A673 (cell line): ENCODE measurements at regions not wholly inside any gene's neighbourhood (a gene's known extent, or its start where the extent isn't known, plus 50 kb on each side); places are given as distances from the start of the nearest gene placed in this dataset.

Source experiments
- BruUV-seq: library from RNA; stranded (reverse); fragments of 400-500 nt; replicated peaks from 2 replicates; lab custom pipeline; 2021; lab: Mats Ljungman, UMichigan
- CTCF ChIA-PET: fragments of 300-600 bp; sonication (Branson Sonifier 250); formaldehyde crosslinking; loops from one replicate; lab custom pipeline; 2022; ENCODE audit warnings: antibody characterized with exemption; lab: Charles Lee
- POLR2A ChIA-PET: fragments of 300-600 bp; sonication (Branson Sonifier 250); formaldehyde crosslinking; loops from one replicate; lab custom pipeline; 2022; ENCODE audit warnings: antibody characterized with exemption; ENCODE audit not compliant: low non-redundant PET; lab: Charles Lee
- DNase-seq: peaks from one replicate; pipeline ENCODE4 v3.0.0-alpha.2; 2015; ENCODE audit warnings: low spot score
- H3K27ac ChIP-seq: fragments of 200-600 bp; sonication (generic); 2 replicates; pipeline ENCODE4 v1.5.1; 2016; ENCODE audit warnings: mixed run types, low read depth, mild to moderate bottlenecking, mixed read lengths, antibody characterized with exemption, low read length; ENCODE audit not compliant: poor library complexity, severe bottlenecking
- H3K27me3 ChIP-seq: fragments of 200-600 bp; sonication (generic); replicated peaks from 2 replicates; pipeline ENCODE4 v1.6.1; 2017; ENCODE audit warnings: mixed run types, low read depth, mild to moderate bottlenecking, mixed read lengths, antibody characterized with exemption, low read length; ENCODE audit not compliant: insufficient read depth, poor library complexity
- H3K36me3 ChIP-seq: fragments of 200-600 bp; sonication (generic); 2 replicates; pipeline ENCODE4 v1.6.1; 2016; ENCODE audit warnings: mixed run types, mild to moderate bottlenecking, mixed read lengths, antibody characterized with exemption, low read length; ENCODE audit not compliant: insufficient read depth, poor library complexity, severe bottlenecking
- H3K4me1 ChIP-seq: fragments of 200-600 bp; sonication (generic); 2 replicates; pipeline ENCODE4 v1.6.1; 2017; ENCODE audit warnings: mixed run types, mild to moderate bottlenecking, mixed read lengths, antibody characterized with exemption, low read length; ENCODE audit not compliant: insufficient read depth, poor library complexity, severe bottlenecking
- H3K4me3 ChIP-seq: fragments of 200-600 bp; sonication (generic); 2 replicates; pipeline ENCODE4 v1.5.1; 2016; ENCODE audit warnings: low read depth, mixed run types, mild to moderate bottlenecking, mixed read lengths, low read length; ENCODE audit not compliant: poor library complexity, severe bottlenecking
- H3K9me3 ChIP-seq: fragments of 200-600 bp; sonication (generic); 2 replicates; pipeline ENCODE4 v1.6.1; 2016; ENCODE audit warnings: mixed run types, low read depth, mild to moderate bottlenecking, mixed read lengths, antibody characterized with exemption, low read length; ENCODE audit not compliant: poor library complexity, severe bottlenecking
- EZH2 ChIP-seq: fragments of 200-600 bp; sonication (generic); IDR thresholded peaks from 2 replicates; pipeline ENCODE4 v1.6.1; 2017; ENCODE audit warnings: borderline replicate concordance, low read depth, mild to moderate bottlenecking, mixed read lengths, antibody characterized with exemption, low read length; ENCODE audit not compliant: poor library complexity, severe bottlenecking
- intact Hi-C: fragments of 100-400 bp; cut with micrococcal nuclease; formaldehyde crosslinking; loops from one replicate; pipeline ENCODE4 v1.10.0; 2022; ENCODE audit not compliant: unreplicated experiment
- TF ChIP-seq, protein P1 (sequence below): fragments of 300-800, 200-600 bp; sonication (generic); conservative IDR thresholded peaks from 2 replicates; pipeline ENCODE4 v1.5.1; 2017; ENCODE audit warnings: low read depth, mild to moderate bottlenecking, antibody characterized with exemption, low read length, moderate library complexity, mixed read lengths

DNA sequence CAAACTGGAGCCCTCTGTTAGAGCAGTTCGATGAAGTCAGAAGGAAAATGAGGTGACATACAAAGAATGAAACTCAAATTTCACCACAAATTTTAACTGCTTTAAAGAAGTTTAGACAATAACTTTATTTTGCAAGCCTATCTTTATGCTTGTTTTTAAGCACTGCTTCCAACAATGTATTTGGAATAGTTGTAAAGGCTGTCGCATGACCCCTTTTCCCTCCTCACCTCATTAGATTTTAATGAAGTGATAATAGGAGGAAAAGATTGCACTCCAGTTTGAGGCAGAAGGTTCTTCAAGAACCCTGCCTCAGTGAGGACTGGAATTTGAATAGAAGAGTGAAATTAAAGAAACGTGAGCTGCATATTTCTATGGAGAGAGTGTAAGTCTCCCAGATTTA is 386.1 kb upstream of the NR3C2 start:
- peaks cover 5% of the 10 kb centered on the region for H3K4me1 ChIP-seq
- H3K27ac ChIP-seq: no peak overlapping the region
- CTCF ChIA-PET: no interaction called here
- TF ChIP-seq, protein P1, sequence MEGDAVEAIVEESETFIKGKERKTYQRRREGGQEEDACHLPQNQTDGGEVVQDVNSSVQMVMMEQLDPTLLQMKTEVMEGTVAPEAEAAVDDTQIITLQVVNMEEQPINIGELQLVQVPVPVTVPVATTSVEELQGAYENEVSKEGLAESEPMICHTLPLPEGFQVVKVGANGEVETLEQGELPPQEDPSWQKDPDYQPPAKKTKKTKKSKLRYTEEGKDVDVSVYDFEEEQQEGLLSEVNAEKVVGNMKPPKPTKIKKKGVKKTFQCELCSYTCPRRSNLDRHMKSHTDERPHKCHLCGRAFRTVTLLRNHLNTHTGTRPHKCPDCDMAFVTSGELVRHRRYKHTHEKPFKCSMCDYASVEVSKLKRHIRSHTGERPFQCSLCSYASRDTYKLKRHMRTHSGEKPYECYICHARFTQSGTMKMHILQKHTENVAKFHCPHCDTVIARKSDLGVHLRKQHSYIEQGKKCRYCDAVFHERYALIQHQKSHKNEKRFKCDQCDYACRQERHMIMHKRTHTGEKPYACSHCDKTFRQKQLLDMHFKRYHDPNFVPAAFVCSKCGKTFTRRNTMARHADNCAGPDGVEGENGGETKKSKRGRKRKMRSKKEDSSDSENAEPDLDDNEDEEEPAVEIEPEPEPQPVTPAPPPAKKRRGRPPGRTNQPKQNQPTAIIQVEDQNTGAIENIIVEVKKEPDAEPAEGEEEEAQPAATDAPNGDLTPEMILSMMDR: no peak
- no peak for TF ChIP-seq EZH2
- no peak overlapping the region for H3K4me3 ChIP-seq
- intact Hi-C loops: no loop called here
- no TSS peak for BruUV-seq
- H3K9me3 ChIP-seq: no peaks in the 10 kb centered on the region
- no peaks in the 10 kb centered on the region for H3K36me3 ChIP-seq
- POLR2A ChIA-PET: no interaction called here
- DNase-seq: no peak
- no peaks in the 10 kb centered on the region for H3K27me3 ChIP-seq

DNA sequence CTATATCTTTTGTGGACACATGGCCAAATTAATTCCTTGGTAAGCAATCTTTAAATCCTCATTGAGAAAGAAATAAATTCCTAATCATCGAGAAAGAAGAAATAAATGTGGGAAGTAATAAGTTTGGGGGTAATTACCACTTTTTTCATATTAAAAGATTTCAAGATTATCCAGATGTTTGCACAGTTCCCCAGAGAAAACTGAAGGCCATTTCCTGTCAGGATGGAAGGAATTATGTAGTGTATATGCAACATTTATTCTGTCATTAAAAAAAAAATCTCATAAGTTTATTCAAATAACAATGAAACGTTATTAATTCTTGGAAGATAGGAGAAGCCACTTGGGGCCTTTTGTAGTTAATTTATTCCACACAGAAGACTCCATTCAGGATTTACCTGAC is 385.6 kb upstream of the NR3C2 start:
- no peaks in the 10 kb centered on the region for H3K9me3 ChIP-seq
- intact Hi-C loops: no loop called here
- H3K4me3 ChIP-seq: no peak overlapping the region
- H3K27ac ChIP-seq: no peak overlapping the region
- no TSS peak for BruUV-seq
- TF ChIP-seq EZH2: no peak
- TF ChIP-seq, protein P1: no peak
- H3K4me1 ChIP-seq: peaks cover 5% of the 10 kb centered on the region
- ChIA-PET CTCF (no interaction called here), POLR2A (no interaction called here)
- peak; percentile 4 for DNase-seq
- H3K36me3 ChIP-seq: no peaks in the 10 kb centered on the region
- H3K27me3 ChIP-seq: no peaks in the 10 kb centered on the region

DNA sequence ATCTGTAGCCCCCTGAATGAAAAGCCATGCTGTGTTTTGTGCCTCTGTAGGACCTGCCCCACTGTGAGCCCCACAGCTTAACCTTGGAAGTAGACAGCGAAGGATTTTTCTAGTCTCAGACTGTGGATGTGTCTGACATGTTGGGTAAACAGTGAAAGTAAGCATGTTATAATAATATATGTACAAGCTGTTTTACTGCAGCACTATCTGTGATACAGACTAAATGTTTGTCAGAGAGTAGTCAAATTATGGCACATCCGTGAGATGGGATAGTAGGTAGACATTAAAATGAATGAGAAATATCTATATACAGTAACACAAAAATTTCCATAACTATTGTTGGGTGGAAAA is 381.2 kb upstream of the NR3C2 start:
- ChIA-PET CTCF (no interaction called here), POLR2A (no interaction called here)
- no peak overlapping the region for H3K4me3 ChIP-seq
- no peak for DNase-seq
- peaks cover 5% of the 10 kb centered on the region for H3K4me1 ChIP-seq
- no peak for TF ChIP-seq EZH2
- TF ChIP-seq, protein P1: no peak
- H3K27me3 ChIP-seq: no peaks in the 10 kb centered on the region
- intact Hi-C loops: no loop called here
- no peaks in the 10 kb centered on the region for H3K36me3 ChIP-seq
- no peak overlapping the region for H3K27ac ChIP-seq
- no peaks in the 10 kb centered on the region for H3K9me3 ChIP-seq
- no TSS peak for BruUV-seq
